SK-N-SH treated with all-trans-retinoic acid at 6 μM for 48 hours (cell line): ENCODE measurements at regions not wholly inside any gene's neighbourhood (a gene's known extent, or its start where the extent isn't known, plus 50 kb on each side); places are given as distances from the start of the nearest gene placed in this dataset.

Experiments used
- ATAC-seq: fragments of 200-7000 bp; cut with Tn5 transposase; 3 replicates; pipeline ENCODE4 v1.9.1; 2020; ENCODE audit warnings: mild to moderate bottlenecking, moderate library complexity
- ARNTL ChIP-seq: fragments of 450-650 bp; formaldehyde crosslinking; IDR thresholded peaks from 2 replicates; pipeline ENCODE4 v1.5.0; 2020; ENCODE audit warnings: low read depth, mild to moderate bottlenecking, moderate library complexity, borderline replicate concordance
- ESRRG ChIP-seq: fragments of 250-450 bp; sonication (Bioruptor Pico); IDR thresholded peaks from 2 replicates; pipeline ENCODE4 v1.6.1; 2021; ENCODE audit warnings: mild to moderate bottlenecking
- GLIS3 ChIP-seq: fragments of 250-450 bp; sonication (Bioruptor Pico); IDR thresholded peaks from 2 replicates; pipeline ENCODE4 v1.5.0; 2020; ENCODE audit warnings: mild to moderate bottlenecking, moderate library complexity
- ISL1 ChIP-seq: fragments of 250-450 bp; sonication (Bioruptor Pico); IDR thresholded peaks from 2 replicates; pipeline ENCODE4 v2.1.2; 2022; ENCODE audit warnings: mild to moderate bottlenecking, moderate library complexity
- OSR1 ChIP-seq: fragments of 250-450 bp; sonication (Bioruptor Pico); IDR thresholded peaks from 2 replicates; pipeline ENCODE4 v1.8.0; 2022; ENCODE audit warnings: moderate library complexity, mild to moderate bottlenecking, inconsistent platforms
- RARB ChIP-seq: fragments of 250-450 bp; sonication (Bioruptor Pico); IDR thresholded peaks from 2 replicates; pipeline ENCODE4 v1.8.0; 2021; ENCODE audit warnings: mild to moderate bottlenecking, moderate library complexity
- SNAI2 ChIP-seq: fragments of 250-450 bp; sonication (Bioruptor Pico); IDR thresholded peaks from 2 replicates; pipeline ENCODE4 v1.5.0; 2020; ENCODE audit warnings: mild to moderate bottlenecking, moderate library complexity
- TCF4 ChIP-seq: fragments of 250-450 bp; sonication (Bioruptor Pico); IDR thresholded peaks from 2 replicates; pipeline ENCODE4 v1.8.0; 2021; ENCODE audit warnings: mild to moderate bottlenecking, moderate library complexity, borderline replicate concordance
- TOX ChIP-seq: fragments of 250-450 bp; sonication (Bioruptor Pico); IDR thresholded peaks from 2 replicates; pipeline ENCODE4 v1.8.0; 2021; ENCODE audit warnings: mild to moderate bottlenecking, moderate library complexity, borderline replicate concordance
- ZC3H10 ChIP-seq: fragments of 250-450 bp; sonication (Bioruptor Pico); IDR thresholded peaks from 2 replicates; pipeline ENCODE4 v1.5.1; 2021; ENCODE audit warnings: mild to moderate bottlenecking, moderate library complexity
- ZFP3 ChIP-seq: fragments of 250-450 bp; sonication (Bioruptor Pico); IDR thresholded peaks from 2 replicates; pipeline ENCODE4 v1.5.0; 2020; ENCODE audit warnings: mild to moderate bottlenecking, moderate library complexity
- ZFP30 ChIP-seq: fragments of 450-650 bp; formaldehyde crosslinking; IDR thresholded peaks from 2 replicates; pipeline ENCODE4 v1.5.0; 2022; ENCODE audit warnings: mild to moderate bottlenecking, moderate library complexity
- ZNF565 ChIP-seq: fragments of 450-650 bp; formaldehyde crosslinking; conservative IDR thresholded peaks from 2 replicates; pipeline ENCODE4 v1.5.0; 2020; ENCODE audit warnings: low read depth, mild to moderate bottlenecking, moderate library complexity
- ZNF70 ChIP-seq: fragments of 450-650 bp; formaldehyde crosslinking; IDR thresholded peaks from 2 replicates; pipeline ENCODE4 v1.5.0; 2020; ENCODE audit warnings: mild to moderate bottlenecking, moderate library complexity
- ZNF8 ChIP-seq: fragments of 450-650 bp; formaldehyde crosslinking; IDR thresholded peaks from 2 replicates; pipeline ENCODE4 v1.5.0; 2020; ENCODE audit warnings: mild to moderate bottlenecking, moderate library complexity
- TF ChIP-seq, protein P1 (sequence below): fragments of 250-450 bp; sonication (Bioruptor Pico); IDR thresholded peaks from 2 replicates; pipeline ENCODE4 v1.8.0; 2020; ENCODE audit warnings: mild to moderate bottlenecking, moderate library complexity, borderline replicate concordance
- TF ChIP-seq, protein P2 (sequence below): fragments of 250-450 bp; sonication (Bioruptor Pico); IDR thresholded peaks from 2 replicates; pipeline ENCODE4 v1.8.0; 2021; ENCODE audit warnings: low read depth, mild to moderate bottlenecking, moderate library complexity, borderline replicate concordance
- TF ChIP-seq, protein P3 (sequence below): fragments of 250-450 bp; sonication (Bioruptor Pico); IDR thresholded peaks from 2 replicates; pipeline ENCODE4 v1.5.1; 2021; ENCODE audit warnings: mild to moderate bottlenecking, moderate library complexity
- TF ChIP-seq, protein P4 (sequence below): fragments of 250-450 bp; sonication (Bioruptor Pico); IDR thresholded peaks from 2 replicates; pipeline ENCODE4 v1.5.1; 2020; ENCODE audit warnings: low read depth, mild to moderate bottlenecking, moderate library complexity

DNA sequence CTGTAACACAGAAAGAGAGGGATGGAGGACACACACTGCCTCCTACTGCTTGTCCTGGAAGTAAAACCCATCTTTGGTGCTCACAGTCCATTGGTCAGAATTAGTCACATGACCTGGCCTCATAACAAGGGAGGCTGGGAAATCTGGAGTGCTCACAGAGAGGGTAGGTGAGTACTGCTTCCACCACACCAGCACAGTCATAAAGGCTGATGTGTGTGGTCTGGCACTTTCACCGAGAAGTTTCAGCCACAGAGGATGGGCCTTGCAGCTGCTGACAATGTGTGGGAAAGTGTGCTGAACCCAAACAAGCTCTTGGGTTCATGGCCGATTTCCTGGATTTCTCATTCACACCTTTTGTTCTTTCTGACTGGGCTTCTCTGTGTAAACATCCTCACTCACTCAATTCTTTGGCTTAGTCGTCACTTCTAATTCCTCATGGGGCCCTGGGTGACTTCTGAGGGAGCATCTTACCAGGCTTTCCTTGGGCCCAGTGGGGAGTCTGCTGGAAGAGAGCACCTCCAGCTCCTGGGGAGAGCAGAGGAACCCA, 100.7 kb downstream of the ASB7 start:
- TF ChIP-seq SNAI2 (CRISPR knock-in tag) (no peak), OSR1 (CRISPR knock-in tag) (no peak), RARB (CRISPR knock-in tag) (no peak), ESRRG (CRISPR knock-in tag) (no peak), ZNF565 (CRISPR knock-in tag) (no peak), ZNF70 (CRISPR knock-in tag) (no peak)
- TF ChIP-seq, protein P1, sequence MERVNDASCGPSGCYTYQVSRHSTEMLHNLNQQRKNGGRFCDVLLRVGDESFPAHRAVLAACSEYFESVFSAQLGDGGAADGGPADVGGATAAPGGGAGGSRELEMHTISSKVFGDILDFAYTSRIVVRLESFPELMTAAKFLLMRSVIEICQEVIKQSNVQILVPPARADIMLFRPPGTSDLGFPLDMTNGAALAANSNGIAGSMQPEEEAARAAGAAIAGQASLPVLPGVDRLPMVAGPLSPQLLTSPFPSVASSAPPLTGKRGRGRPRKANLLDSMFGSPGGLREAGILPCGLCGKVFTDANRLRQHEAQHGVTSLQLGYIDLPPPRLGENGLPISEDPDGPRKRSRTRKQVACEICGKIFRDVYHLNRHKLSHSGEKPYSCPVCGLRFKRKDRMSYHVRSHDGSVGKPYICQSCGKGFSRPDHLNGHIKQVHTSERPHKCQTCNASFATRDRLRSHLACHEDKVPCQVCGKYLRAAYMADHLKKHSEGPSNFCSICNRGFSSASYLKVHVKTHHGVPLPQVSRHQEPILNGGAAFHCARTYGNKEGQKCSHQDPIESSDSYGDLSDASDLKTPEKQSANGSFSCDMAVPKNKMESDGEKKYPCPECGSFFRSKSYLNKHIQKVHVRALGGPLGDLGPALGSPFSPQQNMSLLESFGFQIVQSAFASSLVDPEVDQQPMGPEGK = no peak
- TF ChIP-seq, all 23 proteins: peak for 0
- no peak for ATAC-seq

DNA sequence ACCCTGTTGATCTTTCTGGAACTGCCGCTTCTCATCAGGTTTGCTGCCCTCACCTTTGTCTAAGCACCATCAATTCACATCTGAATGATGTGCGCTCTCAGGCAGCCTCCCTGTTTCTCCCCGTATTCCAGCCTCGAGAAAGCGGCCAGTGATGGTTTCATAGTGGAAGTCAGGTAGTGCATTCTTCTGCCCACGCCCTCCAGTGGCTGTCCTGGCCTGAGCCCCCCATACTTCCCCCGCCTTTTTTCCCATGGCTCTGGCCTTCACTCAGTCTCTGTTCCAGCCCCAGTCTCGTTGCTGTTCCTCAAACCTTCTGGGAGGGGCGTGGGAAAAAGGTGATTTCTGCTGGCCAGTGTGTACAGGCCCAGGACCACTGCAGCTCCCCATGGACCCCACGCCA, 101.3 kb downstream of the ASB7 start:
- no peak for ATAC-seq
- TF ChIP-seq TOX (CRISPR knock-in tag) (no peak), ZNF70 (CRISPR knock-in tag) (no peak), ESRRG (CRISPR knock-in tag) (no peak), SNAI2 (CRISPR knock-in tag) (no peak), GLIS3 (no peak), ZC3H10 (CRISPR knock-in tag) (no peak), ARNTL (no peak), RARB (CRISPR knock-in tag) (no peak), ZFP3 (CRISPR knock-in tag) (no peak)
- TF ChIP-seq, protein P2, sequence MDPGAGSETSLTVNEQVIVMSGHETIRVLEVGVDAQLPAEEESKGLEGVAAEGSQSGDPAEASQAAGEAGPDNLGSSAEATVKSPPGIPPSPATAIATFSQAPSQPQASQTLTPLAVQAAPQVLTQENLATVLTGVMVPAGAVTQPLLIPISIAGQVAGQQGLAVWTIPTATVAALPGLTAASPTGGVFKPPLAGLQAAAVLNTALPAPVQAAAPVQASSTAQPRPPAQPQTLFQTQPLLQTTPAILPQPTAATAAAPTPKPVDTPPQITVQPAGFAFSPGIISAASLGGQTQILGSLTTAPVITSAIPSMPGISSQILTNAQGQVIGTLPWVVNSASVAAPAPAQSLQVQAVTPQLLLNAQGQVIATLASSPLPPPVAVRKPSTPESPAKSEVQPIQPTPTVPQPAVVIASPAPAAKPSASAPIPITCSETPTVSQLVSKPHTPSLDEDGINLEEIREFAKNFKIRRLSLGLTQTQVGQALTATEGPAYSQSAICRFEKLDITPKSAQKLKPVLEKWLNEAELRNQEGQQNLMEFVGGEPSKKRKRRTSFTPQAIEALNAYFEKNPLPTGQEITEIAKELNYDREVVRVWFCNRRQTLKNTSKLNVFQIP = no peak
- TF ChIP-seq, protein P3, sequence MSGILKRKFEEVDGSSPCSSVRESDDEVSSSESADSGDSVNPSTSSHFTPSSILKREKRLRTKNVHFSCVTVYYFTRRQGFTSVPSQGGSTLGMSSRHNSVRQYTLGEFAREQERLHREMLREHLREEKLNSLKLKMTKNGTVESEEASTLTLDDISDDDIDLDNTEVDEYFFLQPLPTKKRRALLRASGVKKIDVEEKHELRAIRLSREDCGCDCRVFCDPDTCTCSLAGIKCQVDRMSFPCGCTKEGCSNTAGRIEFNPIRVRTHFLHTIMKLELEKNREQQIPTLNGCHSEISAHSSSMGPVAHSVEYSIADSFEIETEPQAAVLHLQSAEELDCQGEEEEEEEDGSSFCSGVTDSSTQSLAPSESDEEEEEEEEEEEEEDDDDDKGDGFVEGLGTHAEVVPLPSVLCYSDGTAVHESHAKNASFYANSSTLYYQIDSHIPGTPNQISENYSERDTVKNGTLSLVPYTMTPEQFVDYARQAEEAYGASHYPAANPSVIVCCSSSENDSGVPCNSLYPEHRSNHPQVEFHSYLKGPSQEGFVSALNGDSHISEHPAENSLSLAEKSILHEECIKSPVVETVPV (CRISPR knock-in tag) = no peak
- TF ChIP-seq, all 23 proteins: peak for 0

DNA sequence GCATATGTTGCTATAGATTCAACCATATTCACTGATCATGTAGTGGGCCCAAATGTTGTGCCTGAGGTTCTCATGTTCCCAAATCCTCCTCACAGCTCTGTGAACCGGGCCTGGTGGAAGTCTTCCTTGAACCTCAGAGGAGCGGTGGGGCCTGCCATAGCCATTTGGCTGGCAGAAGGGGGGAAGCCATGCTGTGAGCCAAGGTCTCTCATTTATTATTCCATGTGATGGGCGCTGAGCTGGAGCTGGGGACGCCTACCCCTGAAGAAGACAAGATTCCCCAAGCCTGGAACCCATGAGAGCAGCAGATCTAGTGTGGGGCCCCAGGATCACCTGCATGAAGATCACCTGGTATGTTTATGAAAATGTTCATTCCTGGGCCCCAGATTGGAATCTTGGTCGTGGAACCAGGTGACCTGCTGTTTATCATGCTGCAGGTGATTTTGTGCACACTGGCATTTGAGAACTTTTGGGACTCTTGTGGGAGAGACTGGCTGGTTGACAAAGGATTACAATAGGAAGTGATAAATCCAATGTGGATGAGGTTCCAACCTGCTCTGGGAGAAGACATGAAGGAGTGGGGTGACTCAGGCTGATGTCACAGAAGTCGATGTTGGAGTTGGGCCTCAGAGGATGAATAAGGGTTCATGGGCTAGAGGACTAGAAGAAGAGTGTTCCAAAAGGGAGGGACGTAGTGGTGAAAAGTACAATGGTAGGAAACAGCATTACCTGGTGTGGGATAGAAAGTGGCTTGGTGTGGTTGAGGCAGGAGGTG, 102.1 kb downstream of the ASB7 start:
- no peak for TF ChIP-seq ZNF70 (CRISPR knock-in tag)
- no peak; the same call in 2 of the 3 replicates for ATAC-seq

DNA sequence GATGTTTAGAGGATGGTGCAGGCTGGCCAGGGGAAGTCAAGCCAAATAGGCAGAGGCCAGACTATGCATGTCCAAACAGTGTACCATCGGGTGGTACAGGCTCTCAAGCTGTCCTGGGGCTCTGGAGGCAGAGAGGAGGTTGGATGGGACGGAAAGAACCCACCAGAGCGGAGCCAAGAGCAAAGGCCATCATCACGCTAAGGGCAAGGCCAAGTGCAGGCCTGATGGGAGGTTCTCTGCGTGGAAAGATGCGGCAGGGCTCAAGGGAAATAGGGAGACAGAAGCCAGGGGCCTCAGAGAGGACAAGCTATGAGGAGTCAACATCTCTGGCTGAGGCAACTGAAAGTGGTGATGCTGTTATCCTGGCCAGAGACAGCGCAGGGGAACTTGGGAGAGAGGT, 102.7 kb downstream of the ASB7 start:
- no peak for ATAC-seq
- TF ChIP-seq, protein P1 = no peak
- TF ChIP-seq ZNF565 (CRISPR knock-in tag) = no peak
- no peak for TF ChIP-seq ZNF8
- no peak for TF ChIP-seq ZFP30
- TF ChIP-seq ISL1 (CRISPR knock-in tag) = no peak
- TF ChIP-seq ARNTL = no peak
- no peak for TF ChIP-seq TCF4 (CRISPR knock-in tag)
- no peak for TF ChIP-seq OSR1 (CRISPR knock-in tag)
- TF ChIP-seq ZNF70 (CRISPR knock-in tag) = no peak
- TF ChIP-seq, protein P4, sequence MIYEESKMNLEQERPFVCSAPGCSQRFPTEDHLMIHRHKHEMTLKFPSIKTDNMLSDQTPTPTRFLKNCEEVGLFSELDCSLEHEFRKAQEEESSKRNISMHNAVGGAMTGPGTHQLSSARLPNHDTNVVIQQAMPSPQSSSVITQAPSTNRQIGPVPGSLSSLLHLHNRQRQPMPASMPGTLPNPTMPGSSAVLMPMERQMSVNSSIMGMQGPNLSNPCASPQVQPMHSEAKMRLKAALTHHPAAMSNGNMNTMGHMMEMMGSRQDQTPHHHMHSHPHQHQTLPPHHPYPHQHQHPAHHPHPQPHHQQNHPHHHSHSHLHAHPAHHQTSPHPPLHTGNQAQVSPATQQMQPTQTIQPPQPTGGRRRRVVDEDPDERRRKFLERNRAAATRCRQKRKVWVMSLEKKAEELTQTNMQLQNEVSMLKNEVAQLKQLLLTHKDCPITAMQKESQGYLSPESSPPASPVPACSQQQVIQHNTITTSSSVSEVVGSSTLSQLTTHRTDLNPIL (CRISPR knock-in tag) = no peak
